HL-60 (cell line): ENCODE measurements at regions not wholly inside any gene's neighbourhood (a gene's known extent, or its start where the extent isn't known, plus 50 kb on each side); places are given as distances from the start of the nearest gene placed in this dataset.

Experiments
- DNase-seq, 2 experiments: peaks; one replicate each; pipeline ENCODE4 v3.0.0-alpha.2; 2010 to 2020; ENCODE audit warnings: low read depth in 1 of 2, low spot score in 1 of 2
- H3K27ac ChIP-seq: fragments of 250-450 bp; sonication (Bioruptor Pico); replicated peaks from 2 replicates; pipeline ENCODE4 v1.5.1; 2020; ENCODE audit warnings: mild to moderate bottlenecking, moderate library complexity
- H3K27me3 ChIP-seq: fragments of 250-450 bp; sonication (Bioruptor Pico); 2 replicates; pipeline ENCODE4 v1.5.1; 2021; ENCODE audit warnings: mild to moderate bottlenecking, moderate library complexity; ENCODE audit not compliant: insufficient read depth, poor library complexity, severe bottlenecking
- H3K4me3 ChIP-seq: replicated peaks from 2 replicates; pipeline ENCODE4 v1.5.1; 2011; ENCODE audit warnings: mild to moderate bottlenecking, control low read depth, low read length; ENCODE audit not compliant: insufficient read depth
- CTCF ChIP-seq: IDR thresholded peaks from one replicate; pipeline ENCODE4 v1.5.1; 2011; ENCODE audit warnings: low read length, control low read depth, inconsistent platforms; ENCODE audit not compliant: insufficient read depth
- GABPA ChIP-seq: IDR thresholded peaks from 2 replicates; pipeline ENCODE4 v1.6.1; 2012; ENCODE audit warnings: low read depth
- POLR2AphosphoS5 ChIP-seq: IDR thresholded peaks from 2 replicates; pipeline ENCODE4 v1.6.1; 2012; ENCODE audit warnings: low read depth
- REST ChIP-seq: IDR thresholded peaks from 2 replicates; pipeline ENCODE4 v1.6.1; 2012; ENCODE audit warnings: low read depth; ENCODE audit not compliant: insufficient replicate concordance
- SPI1 ChIP-seq: IDR thresholded peaks from 2 replicates; pipeline ENCODE4 v1.6.1; 2012; ENCODE audit warnings: low read depth, mild to moderate bottlenecking, borderline replicate concordance

GRCh38 chr7:81301815-81302214 is 383.0 kb upstream of the SEMA3C start:
- Histone ChIP-seq H3K4me3 (no peak overlapping the region), H3K27ac (no peak overlapping the region), H3K27me3 (no peaks in the 10 kb centered on the region)
- DNase-seq, result no peak
- no peak for TF ChIP-seq POLR2AphosphoS5
- TF ChIP-seq CTCF, result no peak
- TF ChIP-seq REST, result no peak
- no peak for TF ChIP-seq GABPA
- TF ChIP-seq SPI1, result no peak

GRCh38 chr7:81300753-81301152 is 381.9 kb upstream of the SEMA3C start:
- TF ChIP-seq GABPA, result no peak
- no peak for TF ChIP-seq REST
- no peak for TF ChIP-seq POLR2AphosphoS5
- no peak for TF ChIP-seq SPI1
- TF ChIP-seq CTCF, result no peak
- H3K27ac ChIP-seq, result no peak overlapping the region
- no peak for DNase-seq

GRCh38 chr7:81299711-81300110 is 380.9 kb upstream of the SEMA3C start:
- no peak overlapping the region for H3K4me3 ChIP-seq
- no peak for DNase-seq

More at GRCh38 chr7:81300753-81301152, 381.9 kb upstream of the SEMA3C start:
- Histone ChIP-seq H3K27me3 (no peaks in the 10 kb centered on the region), H3K4me3 (no peak overlapping the region)

More at GRCh38 chr7:81299711-81300110, 380.9 kb upstream of the SEMA3C start:
- TF ChIP-seq POLR2AphosphoS5 (no peak), CTCF (no peak), GABPA (no peak), SPI1 (no peak), REST (no peak)
- no peak overlapping the region for H3K27ac ChIP-seq
- no peaks in the 10 kb centered on the region for H3K27me3 ChIP-seq
